ENCODE measurements at regions not wholly inside any gene's neighbourhood (a gene's known extent, or its start where the extent isn't known, plus 50 kb on each side); places are given as distances from the start of the nearest gene placed in this dataset.

DNA sequence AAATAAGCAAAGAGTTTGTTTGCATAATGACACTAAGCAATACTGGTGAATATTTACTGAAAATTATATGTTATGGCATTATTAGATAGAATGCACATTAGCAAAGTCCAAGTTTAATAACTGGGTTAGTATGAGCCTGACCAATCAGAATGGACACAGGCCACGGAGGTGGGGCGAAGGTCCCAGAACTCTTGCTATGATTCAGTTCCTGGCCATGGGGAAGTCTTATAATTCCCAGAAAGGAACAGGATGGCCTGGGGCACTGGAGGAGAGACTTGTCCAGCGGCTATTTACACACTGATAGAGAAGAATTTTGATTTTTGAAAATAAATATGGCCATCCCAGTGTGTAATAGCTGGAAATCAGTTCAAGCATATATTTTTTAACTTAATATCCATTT lies 372.0 kb downstream of the EFNB2 start:
- TF ChIP-seq, protein P1, sequence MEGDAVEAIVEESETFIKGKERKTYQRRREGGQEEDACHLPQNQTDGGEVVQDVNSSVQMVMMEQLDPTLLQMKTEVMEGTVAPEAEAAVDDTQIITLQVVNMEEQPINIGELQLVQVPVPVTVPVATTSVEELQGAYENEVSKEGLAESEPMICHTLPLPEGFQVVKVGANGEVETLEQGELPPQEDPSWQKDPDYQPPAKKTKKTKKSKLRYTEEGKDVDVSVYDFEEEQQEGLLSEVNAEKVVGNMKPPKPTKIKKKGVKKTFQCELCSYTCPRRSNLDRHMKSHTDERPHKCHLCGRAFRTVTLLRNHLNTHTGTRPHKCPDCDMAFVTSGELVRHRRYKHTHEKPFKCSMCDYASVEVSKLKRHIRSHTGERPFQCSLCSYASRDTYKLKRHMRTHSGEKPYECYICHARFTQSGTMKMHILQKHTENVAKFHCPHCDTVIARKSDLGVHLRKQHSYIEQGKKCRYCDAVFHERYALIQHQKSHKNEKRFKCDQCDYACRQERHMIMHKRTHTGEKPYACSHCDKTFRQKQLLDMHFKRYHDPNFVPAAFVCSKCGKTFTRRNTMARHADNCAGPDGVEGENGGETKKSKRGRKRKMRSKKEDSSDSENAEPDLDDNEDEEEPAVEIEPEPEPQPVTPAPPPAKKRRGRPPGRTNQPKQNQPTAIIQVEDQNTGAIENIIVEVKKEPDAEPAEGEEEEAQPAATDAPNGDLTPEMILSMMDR (IDR thresholded peaks at IDR 0.05; ENCODE audit: borderline replicate concordance, extremely low read depth, low read length, poor library complexity, severe bottlenecking): no peak
- TF ChIP-seq EZH2 (IDR thresholded peaks at IDR 0.05; ENCODE audit: borderline replicate concordance, low read depth, low read length, severe bottlenecking): no peak
